ENCODE measurements at regions not wholly inside any gene's neighbourhood (a gene's known extent, or its start where the extent isn't known, plus 50 kb on each side); places are given as distances from the start of the nearest gene placed in this dataset.

GRCh38 chr2:53530126-53530525 lies 237.5 kb upstream of the CHAC2 start:
- no peaks in the 10 kb centered on the region for H3K27me3 ChIP-seq
- intact Hi-C loops (cut with DNase I; ENCODE audit: low total_unique reads), result no loop called here
- H3K9me3 ChIP-seq, result no peaks in the 10 kb centered on the region
- no peaks in the 10 kb centered on the region for H3K4me1 ChIP-seq
- no peak for DNase-seq
- H3K36me3 ChIP-seq, result no peaks in the 10 kb centered on the region
- no peak for TF ChIP-seq POLR2A (IDR thresholded peaks at IDR 0.05)
- no peak for TF ChIP-seq CTCF (IDR thresholded peaks at IDR 0.05)
- H3K4me3 ChIP-seq, result no peak overlapping the region
- no peak overlapping the region for H3K27ac ChIP-seq

- Histone ChIP-seq H3K27me3 (no peaks in the 10 kb centered on the region), H3K9me3 (no peaks in the 10 kb centered on the region), H3K36me3 (no peaks in the 10 kb centered on the region), H3K4me3 (no peak overlapping the region), H3K4me1 (no peaks in the 10 kb centered on the region), H3K27ac (no peak overlapping the region)
- DNase-seq, result no peak
- intact Hi-C loops (cut with DNase I; ENCODE audit: low total_unique reads), result no loop called here
- TF ChIP-seq POLR2A (IDR thresholded peaks at IDR 0.05), result no peak
- no peak for TF ChIP-seq CTCF (IDR thresholded peaks at IDR 0.05)
These were observed 240.5 kb upstream of the CHAC2 start for GRCh38 chr2:53527056-53527455.

GRCh38 chr2:53519918-53520841 lies 247.4 kb upstream of the CHAC2 start:
- H3K4me3 ChIP-seq, result no peak overlapping the region
- no peak for TF ChIP-seq POLR2A (IDR thresholded peaks at IDR 0.05)
- TF ChIP-seq CTCF (IDR thresholded peaks at IDR 0.05), result no peak
- no peaks in the 10 kb centered on the region for H3K27me3 ChIP-seq
- no peaks in the 10 kb centered on the region for H3K4me1 ChIP-seq
- intact Hi-C loops (cut with DNase I; ENCODE audit: low total_unique reads), result no loop called here
- H3K36me3 ChIP-seq, result no peaks in the 10 kb centered on the region
- no peaks in the 10 kb centered on the region for H3K9me3 ChIP-seq
- no peak overlapping the region for H3K27ac ChIP-seq
- no peak for DNase-seq

GRCh38 chr2:53517406-53517805 lies 250.2 kb upstream of the CHAC2 start:
- no peaks in the 10 kb centered on the region for H3K36me3 ChIP-seq
- H3K4me1 ChIP-seq, result no peaks in the 10 kb centered on the region
- DNase-seq, result no peak
- intact Hi-C loops (cut with DNase I; ENCODE audit: low total_unique reads), result no loop called here
- no peak overlapping the region for H3K27ac ChIP-seq
- TF ChIP-seq POLR2A (IDR thresholded peaks at IDR 0.05) (no peak), CTCF (IDR thresholded peaks at IDR 0.05) (no peak)
- no peak overlapping the region for H3K4me3 ChIP-seq
- no peaks in the 10 kb centered on the region for H3K27me3 ChIP-seq
- no peaks in the 10 kb centered on the region for H3K9me3 ChIP-seq

- intact Hi-C loops (cut with DNase I; ENCODE audit: low total_unique reads), result no loop called here
- TF ChIP-seq POLR2A (IDR thresholded peaks at IDR 0.05) (no peak), CTCF (IDR thresholded peaks at IDR 0.05) (no peak)
These were observed 251.0 kb upstream of the CHAC2 start for GRCh38 chr2:53516650-53517049.

More at GRCh38 chr2:53516650-53517049, 251.0 kb upstream of the CHAC2 start:
- no peaks in the 10 kb centered on the region for H3K27me3 ChIP-seq
- no peak overlapping the region for H3K27ac ChIP-seq
- H3K4me1 ChIP-seq, result no peaks in the 10 kb centered on the region
- H3K4me3 ChIP-seq, result no peak overlapping the region
- no peaks in the 10 kb centered on the region for H3K36me3 ChIP-seq
- DNase-seq, result no peak
- H3K9me3 ChIP-seq, result no peaks in the 10 kb centered on the region
